Ovary (tissue), 7 donors: ENCODE measurements at regions not wholly inside any gene's neighbourhood (a gene's known extent, or its start where the extent isn't known, plus 50 kb on each side); places are given as distances from the start of the nearest gene placed in this dataset.

ENCODE experiments used
- DNase-seq, 5 donors: peaks; one replicate each; pipeline ENCODE4 v3.0.0-alpha.2; 2019 to 2020
- H3K27ac ChIP-seq, 2 donors: fragments of 200-600 bp; one replicate each; pipeline versions ENCODE4 v1.5.1 to v1.8.0; 2019 to 2022
- H3K27me3 ChIP-seq: fragments of 200-600 bp; one replicate; pipeline ENCODE4 v1.8.0; 2022
- H3K36me3 ChIP-seq: fragments of 200-600 bp; sonication (generic); one replicate; pipeline ENCODE4 v1.5.1; 2019
- H3K4me1 ChIP-seq: one replicate; pipeline ENCODE4 v1.8.1; 2013; ENCODE audit warnings: mild to moderate bottlenecking, moderate library complexity; ENCODE audit not compliant: insufficient read depth
- H3K4me3 ChIP-seq: fragments of 200-600 bp; sonication (generic); one replicate; pipeline ENCODE4 v1.5.1; 2017
- H3K9me3 ChIP-seq, 2 donors: fragments of 200-600 bp in 1 of 2; sonication (generic) in 1 of 2; one replicate each; pipeline versions ENCODE4 v1.5.1 to v1.8.1; 2013 to 2019; ENCODE audit warnings: mild to moderate bottlenecking in 1 of 2, moderate library complexity in 1 of 2
- EP300 ChIP-seq: sonication (generic); formaldehyde crosslinking; IDR thresholded peaks from one replicate; pipeline ENCODE4 v1.6.1; 2017; ENCODE audit warnings: antibody characterized with exemption
- POLR2A ChIP-seq: fragments of 450-650 bp; IDR thresholded peaks from one replicate; pipeline ENCODE4 v1.6.1; 2017; ENCODE audit warnings: antibody characterized with exemption, mild to moderate bottlenecking, moderate library complexity
- WGBS, 3 donors: extraction: QIAGEN DNeasy Blood & Tissue Kit in 1 of 3; methylation state at CpG; one replicate each; pipeline versions ENCODE4 v1.1.5 to v1.1.7; 2013 to 2017; 5-methylcytosine and 5-hydroxymethylcytosine counted together
- intact Hi-C, 4 donors: fragments of 100-400 bp; cut with DNase I; formaldehyde crosslinking; loops; one replicate each; pipeline versions ENCODE4 v1.11.0 to v1.15.1; 2022 to 2023
- TF ChIP-seq, protein P1 (sequence below), 3 donors: fragments of 450-650 bp in 2 of 3; fragments of 200-600 bp in 1 of 3; IDR thresholded peaks; one replicate each; pipeline versions ENCODE4 v1.5.1 to v1.8.0; 2016 to 2022; ENCODE audit warnings: antibody characterized with exemption in 3 of 3, mild to moderate bottlenecking in 1 of 3
- donor health status: DM: no; HTN: no; CAD: no; lungs with moderate emphysema.
- donor health status: DM: no; HTN: no; CAD: no.
- donor health status: Bipolar disorder and iron deficiency.
- donor health status: DM: no; HTN: no; CAD: no.
- donor health status: DM: yes; HTN: yes; CAD: no.

DNA sequence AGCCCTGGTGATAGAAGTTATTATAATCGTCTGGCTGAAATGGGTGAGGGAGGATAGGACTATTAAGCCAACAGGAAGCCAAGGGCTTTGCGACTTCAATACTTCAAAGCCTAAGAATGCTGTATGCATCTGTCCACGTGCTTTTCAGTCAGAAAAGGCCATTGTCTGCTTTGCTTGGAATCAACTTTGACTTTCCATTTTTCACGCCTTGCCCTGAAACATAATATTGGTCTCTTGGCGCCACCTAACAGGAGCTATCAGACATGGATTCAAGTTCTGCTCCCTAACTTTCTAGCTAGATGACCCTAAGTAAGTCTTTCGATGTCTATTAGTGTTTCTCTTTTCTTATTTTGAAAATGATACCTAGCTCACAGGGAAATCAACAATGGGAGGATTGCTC, 572.6 kb downstream of the TLR4 start:
- Histone ChIP-seq H3K4me1 (no peaks in the 10 kb centered on the region), H3K9me3 (no peaks in the 10 kb centered on the region), H3K36me3 (no peaks in the 10 kb centered on the region), H3K27ac (no peak overlapping the region), H3K27me3 (no peaks in the 10 kb centered on the region), H3K4me3 (no peak overlapping the region)
- intact Hi-C loops = no loop called here
- TF ChIP-seq POLR2A (no peak), EP300 (no peak)
- TF ChIP-seq, protein P1, sequence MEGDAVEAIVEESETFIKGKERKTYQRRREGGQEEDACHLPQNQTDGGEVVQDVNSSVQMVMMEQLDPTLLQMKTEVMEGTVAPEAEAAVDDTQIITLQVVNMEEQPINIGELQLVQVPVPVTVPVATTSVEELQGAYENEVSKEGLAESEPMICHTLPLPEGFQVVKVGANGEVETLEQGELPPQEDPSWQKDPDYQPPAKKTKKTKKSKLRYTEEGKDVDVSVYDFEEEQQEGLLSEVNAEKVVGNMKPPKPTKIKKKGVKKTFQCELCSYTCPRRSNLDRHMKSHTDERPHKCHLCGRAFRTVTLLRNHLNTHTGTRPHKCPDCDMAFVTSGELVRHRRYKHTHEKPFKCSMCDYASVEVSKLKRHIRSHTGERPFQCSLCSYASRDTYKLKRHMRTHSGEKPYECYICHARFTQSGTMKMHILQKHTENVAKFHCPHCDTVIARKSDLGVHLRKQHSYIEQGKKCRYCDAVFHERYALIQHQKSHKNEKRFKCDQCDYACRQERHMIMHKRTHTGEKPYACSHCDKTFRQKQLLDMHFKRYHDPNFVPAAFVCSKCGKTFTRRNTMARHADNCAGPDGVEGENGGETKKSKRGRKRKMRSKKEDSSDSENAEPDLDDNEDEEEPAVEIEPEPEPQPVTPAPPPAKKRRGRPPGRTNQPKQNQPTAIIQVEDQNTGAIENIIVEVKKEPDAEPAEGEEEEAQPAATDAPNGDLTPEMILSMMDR (IDR thresholded peaks at IDR 0.05) = no peak
- no peak for DNase-seq
- WGBS, 3 donors = 62 to 72% (median 67%) methylated on average over 6 of the region's 6 CpGs

DNA sequence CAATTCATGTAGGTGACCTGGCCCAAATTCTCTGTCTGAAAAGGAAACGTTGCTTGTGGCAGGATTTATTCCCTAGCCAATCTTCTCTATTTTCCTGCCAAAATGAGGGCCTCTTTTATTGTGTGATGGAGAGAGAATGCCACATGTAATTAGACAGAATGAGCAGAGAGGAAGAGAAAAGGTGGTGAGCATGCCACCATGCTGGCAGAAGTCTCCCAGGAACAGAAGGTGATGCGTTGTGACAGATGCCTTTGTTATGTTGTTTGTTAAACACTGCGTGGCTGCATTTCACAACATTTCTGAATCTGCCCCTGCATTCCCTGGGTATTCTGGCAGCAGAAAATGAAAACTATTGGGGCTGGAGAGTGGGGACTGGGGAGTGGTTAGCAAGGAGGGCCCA, 577.6 kb downstream of the TLR4 start:
- no peak overlapping the region for H3K27ac ChIP-seq
- no peaks in the 10 kb centered on the region for H3K4me1 ChIP-seq
- no peaks in the 10 kb centered on the region for H3K27me3 ChIP-seq
- 33 to 48% (median 39%) methylated on average over 3 of the region's 3 CpGs for WGBS, 3 donors
- no peak for DNase-seq
- no peaks in the 10 kb centered on the region for H3K9me3 ChIP-seq
- no peak overlapping the region for H3K4me3 ChIP-seq
- intact Hi-C loops = no loop called here
- TF ChIP-seq EP300 = no peak
- no peak for TF ChIP-seq POLR2A
- TF ChIP-seq, protein P1 (IDR thresholded peaks at IDR 0.05) = no peak
- no peaks in the 10 kb centered on the region for H3K36me3 ChIP-seq

DNA sequence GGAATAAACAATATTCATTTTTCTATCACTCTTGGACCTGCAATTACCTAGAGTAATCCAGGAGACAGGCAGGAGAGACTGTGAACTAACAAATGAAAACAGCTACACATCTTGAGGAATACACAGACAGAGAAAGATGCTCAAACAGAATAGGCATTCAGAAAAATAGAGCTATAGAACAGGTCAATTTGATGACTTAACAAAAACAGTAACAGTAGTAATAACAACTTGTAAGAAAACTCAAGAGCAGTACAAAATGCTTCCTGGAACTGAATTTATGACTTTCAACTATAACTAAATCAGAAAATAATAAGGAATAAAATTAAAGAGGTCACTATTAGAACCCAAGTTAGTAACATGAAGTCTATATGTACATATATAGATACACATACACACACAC, 579.3 kb downstream of the TLR4 start:
- intact Hi-C loops = no loop called here
- Histone ChIP-seq H3K36me3 (no peaks in the 10 kb centered on the region), H3K4me1 (no peaks in the 10 kb centered on the region), H3K4me3 (no peak overlapping the region), H3K27me3 (no peaks in the 10 kb centered on the region), H3K27ac (no peak overlapping the region), H3K9me3 (no peaks in the 10 kb centered on the region)
- TF ChIP-seq POLR2A (no peak), EP300 (no peak)
- TF ChIP-seq, protein P1 (IDR thresholded peaks at IDR 0.05) = no peak
- no peak for DNase-seq

DNA sequence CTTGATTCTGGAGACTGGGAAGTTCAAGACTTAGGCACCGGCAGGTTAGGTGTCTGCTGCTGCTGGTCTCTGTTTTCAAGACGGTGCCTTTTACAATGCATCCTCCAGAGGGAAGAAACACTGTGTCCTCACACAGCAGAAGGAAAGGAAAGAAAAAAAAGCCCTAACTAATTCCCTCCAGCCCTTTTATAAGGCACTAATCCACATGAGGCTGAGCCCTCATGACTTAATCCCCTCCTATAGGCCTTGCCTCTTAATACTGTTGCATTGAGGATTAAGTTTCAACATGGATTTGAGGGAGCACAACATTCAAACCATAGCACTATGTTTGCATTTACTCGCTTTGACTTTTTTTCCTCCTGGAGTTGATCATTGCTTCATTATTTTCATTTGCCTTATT, 585.9 kb downstream of the TLR4 start:
- Histone ChIP-seq H3K9me3 (no peaks in the 10 kb centered on the region), H3K36me3 (no peaks in the 10 kb centered on the region), H3K4me1 (no peaks in the 10 kb centered on the region), H3K27ac (no peak overlapping the region), H3K27me3 (no peaks in the 10 kb centered on the region), H3K4me3 (no peak overlapping the region)
- intact Hi-C loops = no loop called here
- 56 to 75% (median 73%) methylated on average over 3 of the region's 3 CpGs for WGBS, 3 donors
- no peak for DNase-seq
- TF ChIP-seq EP300 = no peak
- TF ChIP-seq, protein P1 (IDR thresholded peaks at IDR 0.05) = no peak
- TF ChIP-seq POLR2A = no peak

DNA sequence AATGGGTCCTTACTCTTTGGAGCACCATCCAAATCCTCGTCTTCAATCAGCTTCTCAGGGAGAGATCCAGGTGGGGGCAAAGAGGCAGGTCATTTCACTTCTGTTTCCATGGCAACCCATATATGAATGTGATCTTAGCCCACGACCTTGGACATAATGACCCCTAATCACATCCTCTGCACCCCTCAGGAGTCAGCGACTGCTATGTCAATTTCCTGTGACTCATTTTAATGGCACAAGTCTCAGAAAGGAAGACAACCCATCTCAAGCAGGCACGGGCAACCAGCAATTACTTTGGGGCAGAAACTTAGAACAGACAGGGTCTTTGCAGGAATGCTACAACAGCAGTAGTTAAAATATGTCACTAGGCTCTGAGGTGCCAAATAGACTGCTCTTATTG, 591.2 kb downstream of the TLR4 start:
- H3K36me3 ChIP-seq = no peaks in the 10 kb centered on the region
- no peak overlapping the region for H3K27ac ChIP-seq
- WGBS, 3 donors = 48 to 50% (median 48%) methylated on average over 4 of the region's 4 CpGs
- TF ChIP-seq EP300 (no peak), POLR2A (no peak)
- TF ChIP-seq, protein P1 (IDR thresholded peaks at IDR 0.05) = no peak
- no peak overlapping the region for H3K4me3 ChIP-seq
- DNase-seq = no peak
- intact Hi-C loops = no loop called here
- no peaks in the 10 kb centered on the region for H3K27me3 ChIP-seq
- H3K4me1 ChIP-seq = no peaks in the 10 kb centered on the region
- H3K9me3 ChIP-seq = no peaks in the 10 kb centered on the region
